ENCODE measurements at regions not wholly inside any gene's neighbourhood (a gene's known extent, or its start where the extent isn't known, plus 50 kb on each side); places are given as distances from the start of the nearest gene placed in this dataset.

- Histone ChIP-seq H3K4ac (replicated peaks; ENCODE audit: insufficient read length, low read depth, low read length) (no peak overlapping the region), H3K4me3 (ENCODE audit: extremely low read depth in 1 of 4, insufficient read depth in 2 of 4, low read depth in 3 of 4, low read length in 4 of 4) (no peak overlapping the region), H3K23me2 (ENCODE audit: low read depth, low read length) (no peaks in the 10 kb centered on the region), H3K18ac (ENCODE audit: extremely low read depth, low read length) (no peak overlapping the region; the same call in 1 of the 2 replicates), H3K23ac (ENCODE audit: insufficient read length) (no peak overlapping the region), H3K79me1 (ENCODE audit: low read depth, low read length) (no peaks in the 10 kb centered on the region), H2BK15ac (ENCODE audit: low read length) (no peak overlapping the region; the same call in 1 of the 2 replicates), H4K20me1 (replicated peaks in 1 of 2; ENCODE audit: control insufficient read depth in 1 of 2, insufficient read depth in 2 of 2, low read length in 2 of 2) (no peaks in the 10 kb centered on the region), H3K27me3 (replicated peaks in 1 of 4; ENCODE audit: control insufficient read depth in 3 of 4, extremely low read depth in 1 of 4, insufficient read depth in 3 of 4, low read length in 3 of 4) (no peaks in the 10 kb centered on the region), H2AK5ac (ENCODE audit: low read depth, low read length) (no peak overlapping the region), H4K91ac (replicated peaks; ENCODE audit: insufficient read length, low read length) (no peak overlapping the region), H3K9ac (replicated peaks in 1 of 4; ENCODE audit: extremely low read depth in 1 of 4, low read depth in 3 of 4, low read length in 3 of 4) (no peak overlapping the region), H3K4me2 (ENCODE audit: insufficient read depth in 1 of 2, low read depth in 2 of 2, low read length in 2 of 2) (no peak overlapping the region), H3K4me1 (replicated peaks in 1 of 4; ENCODE audit: control insufficient read depth in 3 of 4, insufficient read depth in 4 of 4, low read length in 3 of 4) (peaks cover 0 to 8% (median 5%) of the 10 kb centered on the region in 4 experiments; a peak in 4 of 7 replicates), H3K56ac (replicated peaks; ENCODE audit: insufficient read length, low read depth, low read length) (no peak overlapping the region), H3K79me2 (ENCODE audit: control insufficient read depth in 1 of 2, insufficient read depth in 2 of 2, low read length in 2 of 2) (no peaks in the 10 kb centered on the region), H2BK20ac (ENCODE audit: low read length) (peak overlapping the region; percentile 82; the same call in 1 of the 2 replicates), H2AFZ (ENCODE audit: low read length) (no peak overlapping the region), H4K8ac (ENCODE audit: extremely low read depth, insufficient read depth, low read length) (no peak overlapping the region), H3K36me3 (ENCODE audit: control insufficient read depth in 2 of 4, insufficient read depth in 4 of 4, low read length in 3 of 4) (no peaks in the 10 kb centered on the region), H2BK120ac (replicated peaks; ENCODE audit: low read depth, low read length) (no peak overlapping the region), H2BK5ac (ENCODE audit: low read depth, low read length) (no peak overlapping the region), H2BK12ac (ENCODE audit: low read depth, low read length) (peak overlapping the region; percentile 52; the same call in 1 of the 2 replicates), H3K27ac (ENCODE audit: low read depth, low read length) (no peak overlapping the region), H3K14ac (ENCODE audit: insufficient read length) (no peak overlapping the region), H4K5ac (ENCODE audit: insufficient read length, low read depth, low read length) (no peak overlapping the region), H3K9me3 (ENCODE audit: insufficient read depth in 2 of 2, low read depth in 1 of 2, low read length in 1 of 2) (no peaks in the 10 kb centered on the region)
- DNase-seq (ENCODE audit: low read depth in 1 of 2, low spot score in 2 of 2) = no peak
- WGBS, 2 experiments (ENCODE audit: extremely low coverage in 1 of 2, insufficient coverage in 1 of 2, insufficient read length in 1 of 2, insufficient replicate concordance in 2 of 2, low coverage in 1 of 2, low lambda C conversion rate in 2 of 2, missing lambda C conversion rate in 1 of 2) = 81% methylated on average over 4 of the region's 4 CpGs; no CpG with 5 or more reads in 1 of the 2 experiments
- no peak for FAIRE-seq
- ChIA-PET POLR2A (ENCODE audit: partially characterized antibody) (interaction anchor here (0.7 kb wide), 1 partner anchor 95 kb away, joined by 3 read pairs; no protein-coding TSS in a partner anchor), CTCF (ENCODE audit: partially characterized antibody) (interaction anchor here (0.7 to 4.0 kb wide), 17 partner anchors 8 to 546 kb away, joined by 3 to 24 read pairs (median 4); no protein-coding TSS in a partner anchor)
- TF ChIP-seq MAFK (IDR thresholded peaks at IDR 0.05; ENCODE audit: low read depth, low read length) (no peak), POU5F1 (IDR thresholded peaks at IDR 0.05; ENCODE audit: low read depth, low read length) (no peak), HDAC6 (IDR thresholded peaks at IDR 0.05; ENCODE audit: low read depth, low read length) (no peak), SIRT6 (IDR thresholded peaks at IDR 0.05; ENCODE audit: low read length) (no peak), CBX5 (IDR thresholded peaks at IDR 0.05; ENCODE audit: low read depth, low read length) (no peak)
Observed at GRCh38 chr7:28297801-28298459, 114.4 kb upstream of the CREB5 start.

Data from H1 (cell line).